ENCODE measurements at regions not wholly inside any gene's neighbourhood (a gene's known extent, or its start where the extent isn't known, plus 50 kb on each side); places are given as distances from the start of the nearest gene placed in this dataset.

GRCh38 chr19:32041681-32042292 lies 303.6 kb upstream of the ZNF507 start:
- Mint-ChIP-seq H3K27me3 (ENCODE audit: unreplicated experiment) (peaks cover 3% of the 10 kb centered on the region), H3K4me3 (ENCODE audit: unreplicated experiment) (peak overlapping the region; percentile 84), H3K36me3 (ENCODE audit: low read depth, unreplicated experiment) (no peaks in the 10 kb centered on the region), H3K9me3 (ENCODE audit: unreplicated experiment) (no peaks in the 10 kb centered on the region), H3K4me1 (ENCODE audit: unreplicated experiment) (peaks cover 3% of the 10 kb centered on the region), H3K27ac (ENCODE audit: unreplicated experiment) (no peak overlapping the region)
- TF ChIP-seq CTCF (IDR thresholded peaks at IDR 0.05; ENCODE audit: unreplicated experiment) = peak; percentile 68
- peak; percentile 72 for DNase-seq (ENCODE audit: low spot score)

- no peaks in the 10 kb centered on the region for H3K36me3 Mint-ChIP-seq (ENCODE audit: low read depth, unreplicated experiment)
- peaks cover 5% of the 10 kb centered on the region for H3K27me3 Mint-ChIP-seq (ENCODE audit: unreplicated experiment)
- no peak for TF ChIP-seq CTCF (IDR thresholded peaks at IDR 0.05; ENCODE audit: unreplicated experiment)
- H3K27ac Mint-ChIP-seq (ENCODE audit: unreplicated experiment) = no peak overlapping the region
- H3K9me3 Mint-ChIP-seq (ENCODE audit: unreplicated experiment) = no peaks in the 10 kb centered on the region
- DNase-seq (ENCODE audit: low spot score) = no peak
- no peak overlapping the region for H3K4me3 Mint-ChIP-seq (ENCODE audit: unreplicated experiment)
- no peaks in the 10 kb centered on the region for H3K4me1 Mint-ChIP-seq (ENCODE audit: unreplicated experiment)
Measured at GRCh38 chr19:32047788-32048187, 297.6 kb upstream of the ZNF507 start.

GRCh38 chr19:32053376-32053775 lies 292.0 kb upstream of the ZNF507 start:
- no peak for TF ChIP-seq CTCF (IDR thresholded peaks at IDR 0.05; ENCODE audit: unreplicated experiment)
- no peak overlapping the region for H3K4me3 Mint-ChIP-seq (ENCODE audit: unreplicated experiment)
- no peaks in the 10 kb centered on the region for H3K4me1 Mint-ChIP-seq (ENCODE audit: unreplicated experiment)
- peaks cover 2% of the 10 kb centered on the region for H3K27me3 Mint-ChIP-seq (ENCODE audit: unreplicated experiment)
- H3K9me3 Mint-ChIP-seq (ENCODE audit: unreplicated experiment) = no peaks in the 10 kb centered on the region
- no peak overlapping the region for H3K27ac Mint-ChIP-seq (ENCODE audit: unreplicated experiment)
- DNase-seq (ENCODE audit: low spot score) = no peak
- H3K36me3 Mint-ChIP-seq (ENCODE audit: low read depth, unreplicated experiment) = no peaks in the 10 kb centered on the region

GRCh38 chr19:32053861-32054260 lies 291.5 kb upstream of the ZNF507 start:
- no peaks in the 10 kb centered on the region for H3K4me1 Mint-ChIP-seq (ENCODE audit: unreplicated experiment)
- no peak for TF ChIP-seq CTCF (IDR thresholded peaks at IDR 0.05; ENCODE audit: unreplicated experiment)
- no peaks in the 10 kb centered on the region for H3K9me3 Mint-ChIP-seq (ENCODE audit: unreplicated experiment)
- H3K4me3 Mint-ChIP-seq (ENCODE audit: unreplicated experiment) = no peak overlapping the region
- no peaks in the 10 kb centered on the region for H3K36me3 Mint-ChIP-seq (ENCODE audit: low read depth, unreplicated experiment)
- no peak overlapping the region for H3K27ac Mint-ChIP-seq (ENCODE audit: unreplicated experiment)
- H3K27me3 Mint-ChIP-seq (ENCODE audit: unreplicated experiment) = peaks cover 2% of the 10 kb centered on the region
- DNase-seq (ENCODE audit: low spot score) = no peak

GRCh38 chr19:32058131-32058530 lies 287.3 kb upstream of the ZNF507 start:
- Mint-ChIP-seq H3K9me3 (ENCODE audit: unreplicated experiment) (no peaks in the 10 kb centered on the region), H3K36me3 (ENCODE audit: low read depth, unreplicated experiment) (no peaks in the 10 kb centered on the region), H3K27ac (ENCODE audit: unreplicated experiment) (no peak overlapping the region), H3K27me3 (ENCODE audit: unreplicated experiment) (peaks cover 1% of the 10 kb centered on the region), H3K4me1 (ENCODE audit: unreplicated experiment) (peaks cover 24% of the 10 kb centered on the region), H3K4me3 (ENCODE audit: unreplicated experiment) (no peak overlapping the region)
- DNase-seq (ENCODE audit: low spot score) = no peak
- no peak for TF ChIP-seq CTCF (IDR thresholded peaks at IDR 0.05; ENCODE audit: unreplicated experiment)

All from endothelial cell (in vitro differentiated cells).